PC-9 (cell line): ENCODE measurements at regions not wholly inside any gene's neighbourhood (a gene's known extent, or its start where the extent isn't known, plus 50 kb on each side); places are given as distances from the start of the nearest gene placed in this dataset.

Experiments used
- CTCF ChIP-seq: fragments of 200-600 bp; sonication (generic); conservative IDR thresholded peaks from 2 replicates; pipeline ENCODE4 v1.6.1; 2017; ENCODE audit warnings: mixed run types, antibody characterized with exemption, mild to moderate bottlenecking, moderate library complexity
- EZH2 ChIP-seq: fragments of 200-600 bp; sonication (generic); IDR thresholded peaks from 2 replicates; pipeline ENCODE4 v1.8.0; 2017; ENCODE audit warnings: antibody characterized with exemption, low read depth

- TF ChIP-seq CTCF (no peak), EZH2 (no peak)
Observed at GRCh38 chr20:60637801-60638200, 614.3 kb upstream of the CDH4 start.
